HG02840 (cell line): ENCODE measurements at regions not wholly inside any gene's neighbourhood (a gene's known extent, or its start where the extent isn't known, plus 50 kb on each side); places are given as distances from the start of the nearest gene placed in this dataset.
"Not testable (repeated sequence)": the region's sequence is repeated elsewhere in the genome, so short reads cannot be mapped to it uniquely, and the experiment has no call there.

ENCODE experiments used
- ATAC-seq: cut with Tn5 transposase; IDR thresholded peaks from one replicate; pipeline ENCODE4 v1.9.1; 2021; ENCODE audit warnings: mild to moderate bottlenecking, moderate library complexity, moderate number of reproducible peaks; ENCODE audit not compliant: unreplicated experiment, low FRiP score

DNA sequence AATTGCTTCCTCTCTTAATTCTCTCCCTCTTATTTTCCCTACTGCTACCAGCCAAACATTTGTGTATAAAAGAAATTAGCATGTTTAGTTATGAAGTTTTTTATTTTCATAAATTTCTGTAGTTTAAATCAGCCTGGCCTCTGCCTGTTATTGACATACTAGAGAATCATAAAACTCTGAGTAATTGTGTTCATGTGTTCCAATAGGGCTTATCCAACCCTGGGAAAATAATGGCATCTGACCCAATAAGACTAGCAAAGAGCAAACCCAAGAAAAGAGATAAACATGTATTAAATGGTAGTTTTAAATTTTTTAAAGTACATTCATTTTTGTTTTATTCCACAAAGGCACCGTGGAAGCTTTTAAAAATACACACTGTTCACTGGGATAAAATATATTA, 404.3 kb downstream of the HLX start:
- ATAC-seq = no peak

DNA sequence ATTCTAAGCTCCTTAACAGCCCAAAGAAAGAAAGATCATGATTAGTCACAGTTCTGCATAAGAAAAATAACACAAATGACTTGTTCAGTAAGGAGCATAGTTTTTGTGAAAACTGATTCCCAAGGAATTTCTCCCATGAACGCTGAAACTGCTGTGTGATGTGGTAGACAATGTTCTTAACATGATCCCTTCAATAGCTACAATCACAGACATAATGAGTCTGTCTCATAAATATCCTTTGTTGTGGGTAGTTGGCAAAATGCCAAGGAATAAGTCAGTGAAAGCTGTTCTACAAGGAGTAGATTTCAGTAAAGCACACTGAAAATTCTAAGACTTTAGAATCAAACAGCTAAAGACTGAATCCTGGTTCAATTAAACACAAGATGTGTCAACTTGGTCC, 404.8 kb downstream of the HLX start:
- ATAC-seq = no peak

DNA sequence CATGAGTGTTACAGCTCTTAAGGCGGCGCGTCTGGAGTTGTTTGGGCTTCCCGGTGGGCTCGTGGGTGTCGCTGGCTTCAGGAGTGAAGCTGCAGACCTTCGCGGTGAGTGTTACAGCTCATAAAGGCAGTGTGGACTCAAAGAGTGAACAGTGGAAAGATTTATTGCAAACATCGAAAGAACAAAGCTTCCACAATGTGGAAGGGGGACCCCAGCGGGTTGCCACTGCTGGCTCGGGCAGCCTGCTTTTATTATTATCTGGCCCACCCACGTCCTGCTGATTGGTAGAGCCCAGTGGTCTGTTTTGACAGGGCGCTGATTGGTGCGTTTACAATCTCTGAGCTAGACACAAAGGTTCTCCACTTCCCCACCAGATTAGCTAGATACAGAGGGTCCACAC, 405.7 kb downstream of the HLX start:
- ATAC-seq = not testable (repeated sequence)

DNA sequence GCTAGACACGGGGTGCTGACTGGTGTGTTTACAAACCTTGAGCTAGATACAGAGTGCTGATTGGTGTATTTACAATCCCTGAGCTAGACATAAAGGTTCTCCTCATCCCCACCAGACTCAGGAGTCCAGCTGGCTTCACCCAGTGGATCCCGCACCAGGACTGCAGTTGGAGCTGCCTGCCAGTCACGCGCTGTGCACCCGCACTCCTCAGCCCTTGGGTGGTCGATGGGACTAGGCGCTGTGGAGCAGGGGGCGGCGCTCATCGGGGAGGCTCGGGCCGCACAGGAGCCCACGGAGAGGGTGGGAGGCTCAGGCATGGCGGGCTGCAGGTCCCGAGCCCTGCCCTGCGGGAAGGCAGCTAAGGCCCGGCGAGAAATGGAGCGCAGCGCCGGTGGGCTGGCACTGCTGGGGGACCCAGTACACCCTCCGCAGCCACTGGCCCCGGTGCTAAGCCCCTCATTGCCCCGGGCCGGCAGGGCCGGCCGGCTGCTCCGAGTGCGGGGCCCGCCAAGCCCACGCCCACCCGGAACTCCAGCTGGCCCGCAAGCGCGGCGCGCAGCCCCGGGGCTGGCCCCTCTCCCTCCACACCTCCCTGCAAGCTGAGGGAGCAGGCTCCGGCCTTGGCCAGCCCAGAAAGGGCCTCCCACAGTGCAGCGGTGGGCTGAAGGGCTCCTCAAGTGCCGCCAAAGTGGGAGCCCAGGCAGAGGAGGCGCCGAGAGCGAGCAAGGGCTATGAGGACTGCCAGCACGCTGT, 406.4 kb downstream of the HLX start:
- ATAC-seq = not testable (repeated sequence)

DNA sequence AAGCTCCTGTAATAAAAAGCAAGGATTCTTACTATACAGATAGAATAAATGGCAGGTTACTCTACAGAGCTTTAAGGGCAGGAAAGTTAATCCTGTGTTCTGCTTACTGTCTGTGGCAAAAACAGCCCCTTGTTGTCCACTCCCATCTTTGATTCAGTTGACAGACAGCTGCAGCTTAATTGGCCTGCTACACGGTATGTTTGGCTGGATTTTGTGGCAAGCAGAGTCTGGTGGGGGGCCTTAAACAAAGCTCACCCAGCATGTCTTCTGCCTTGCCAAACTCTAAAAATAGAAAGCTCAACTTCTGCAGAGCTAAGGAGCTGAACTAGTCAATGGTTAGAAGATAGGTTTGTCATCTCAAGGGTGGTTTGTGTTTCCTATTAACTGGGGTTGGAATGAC, 407.2 kb downstream of the HLX start:
- ATAC-seq = no peak

DNA sequence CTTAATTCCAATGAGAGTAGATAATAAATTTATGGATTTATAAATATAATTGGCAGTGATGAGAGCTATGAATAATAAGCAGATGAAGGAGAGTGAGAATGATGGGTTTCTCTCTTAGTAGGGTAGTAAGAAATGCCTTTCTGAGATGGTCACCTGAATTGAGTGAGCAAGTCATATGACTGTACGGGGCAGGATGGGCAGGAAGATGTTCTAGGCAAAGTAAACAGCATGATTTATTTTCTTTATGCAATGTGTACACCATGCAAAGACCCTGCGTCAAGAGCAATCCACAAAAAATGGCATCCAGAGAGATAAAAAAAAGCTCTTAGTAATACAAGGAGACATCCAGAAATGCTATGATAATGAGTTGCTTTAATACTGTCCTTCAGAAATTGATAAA, 409.9 kb downstream of the HLX start:
- no peak for ATAC-seq

DNA sequence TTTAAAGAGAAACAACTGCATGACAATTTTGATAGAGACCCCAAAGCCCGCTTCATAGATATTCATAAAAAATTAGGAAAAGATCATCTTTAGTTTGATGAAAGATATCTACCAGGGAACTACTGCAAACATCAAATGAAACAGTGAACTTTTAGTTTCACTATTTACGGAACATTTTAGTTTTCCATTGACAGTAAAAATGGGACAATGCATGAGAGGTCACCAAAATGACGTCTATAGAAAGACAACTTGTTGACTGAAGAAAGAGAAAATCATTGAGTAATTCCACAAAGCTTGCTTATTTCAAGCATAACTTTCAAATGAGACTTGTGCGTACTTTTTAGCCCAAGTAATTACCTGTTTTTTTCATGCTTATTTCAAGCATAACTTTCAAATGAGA, 411.4 kb downstream of the HLX start:
- no peak for ATAC-seq

DNA sequence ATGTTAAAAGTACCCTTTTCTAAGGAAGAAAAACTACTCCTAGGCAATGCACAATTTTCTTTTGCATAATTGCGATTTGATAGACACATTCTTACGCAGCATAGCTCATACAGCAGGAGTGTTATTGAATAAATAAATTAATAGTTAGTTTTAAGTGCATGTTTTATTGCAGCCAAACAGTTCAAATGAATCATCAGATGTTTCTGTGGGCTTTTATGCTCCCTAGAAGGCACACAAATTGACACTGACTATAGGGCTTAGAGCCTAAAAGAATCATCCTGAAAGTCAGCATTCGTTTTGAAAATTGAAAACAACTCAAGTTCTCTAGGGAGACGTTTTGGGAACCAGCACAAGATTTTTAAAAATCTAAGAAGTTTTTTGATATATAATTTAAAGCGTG, 411.9 kb downstream of the HLX start:
- no peak for ATAC-seq

DNA sequence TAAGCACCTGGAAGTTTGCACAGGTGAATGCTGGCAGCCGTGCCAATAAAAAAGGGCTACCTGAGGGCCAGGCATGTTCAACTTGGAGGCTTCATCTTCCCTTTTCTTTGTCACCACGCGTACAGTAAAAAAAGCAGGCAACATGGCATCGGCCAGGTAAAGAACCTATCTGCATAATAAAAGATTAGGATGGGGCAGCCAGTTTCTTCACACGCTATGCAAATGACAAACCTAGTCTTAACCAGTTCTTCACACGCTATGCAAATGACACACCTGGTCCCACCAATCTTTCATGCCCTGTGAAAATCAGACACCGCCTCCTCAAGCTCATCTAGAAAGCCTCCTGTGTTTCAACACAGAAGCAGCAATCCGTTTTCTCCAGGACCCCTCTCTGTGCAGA, 413.4 kb downstream of the HLX start:
- ATAC-seq = no peak

DNA sequence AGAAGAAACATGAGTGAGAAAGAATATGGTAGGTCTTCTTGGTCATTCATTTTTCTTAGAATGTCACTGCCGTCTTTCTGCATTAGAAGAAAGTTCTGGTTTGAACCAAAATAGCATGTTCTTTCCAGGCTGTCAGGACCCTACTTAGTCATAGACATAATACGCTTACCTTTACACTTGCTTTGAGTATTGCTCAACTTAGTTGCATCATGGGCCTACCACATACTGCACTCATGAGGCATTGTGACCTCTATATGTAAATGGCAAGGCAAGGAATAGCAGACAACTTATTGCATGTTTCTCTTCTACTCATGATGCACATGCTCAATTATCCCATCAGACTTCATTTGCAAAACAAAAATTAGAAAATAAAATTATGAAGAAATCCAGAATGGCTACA, 415.0 kb downstream of the HLX start:
- no peak for ATAC-seq

DNA sequence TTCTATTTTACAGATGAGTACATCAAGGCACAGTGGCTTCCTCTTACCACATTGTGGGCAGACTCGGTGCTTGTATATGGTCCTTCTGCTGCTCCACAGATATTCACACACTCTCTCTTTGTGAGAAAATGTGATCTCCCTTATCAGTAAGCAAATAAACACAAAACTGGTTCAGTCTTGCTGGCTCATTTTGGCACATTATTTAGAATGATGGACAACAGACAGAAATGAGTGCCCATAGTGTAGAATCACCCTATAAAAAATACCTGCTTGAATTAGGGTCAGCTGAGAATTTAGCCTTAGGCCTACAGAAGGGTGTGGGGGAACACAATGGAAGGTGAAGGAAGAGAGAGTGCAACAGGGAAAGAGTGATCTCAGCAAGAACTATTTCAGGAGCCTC, 423.1 kb downstream of the HLX start:
- no peak for ATAC-seq

DNA sequence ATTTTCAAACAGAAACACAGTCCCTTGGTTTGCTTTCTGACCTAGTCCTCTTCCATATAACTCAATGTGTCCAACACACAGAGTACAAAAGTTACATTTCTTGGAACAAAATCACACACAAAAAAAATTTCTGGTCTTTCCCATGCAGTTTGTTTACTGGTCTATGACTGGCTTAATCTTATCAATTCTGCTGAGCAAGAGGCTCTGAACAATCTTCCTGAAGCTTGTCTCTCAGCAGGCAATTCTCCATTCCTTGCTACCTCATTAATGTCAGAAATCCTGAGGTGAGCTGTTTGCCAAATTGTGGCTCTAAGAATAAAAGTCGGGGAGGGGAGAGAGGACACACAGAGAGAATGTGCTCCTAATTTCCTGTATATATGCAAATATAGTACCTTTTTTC, 423.6 kb downstream of the HLX start:
- ATAC-seq = no peak

DNA sequence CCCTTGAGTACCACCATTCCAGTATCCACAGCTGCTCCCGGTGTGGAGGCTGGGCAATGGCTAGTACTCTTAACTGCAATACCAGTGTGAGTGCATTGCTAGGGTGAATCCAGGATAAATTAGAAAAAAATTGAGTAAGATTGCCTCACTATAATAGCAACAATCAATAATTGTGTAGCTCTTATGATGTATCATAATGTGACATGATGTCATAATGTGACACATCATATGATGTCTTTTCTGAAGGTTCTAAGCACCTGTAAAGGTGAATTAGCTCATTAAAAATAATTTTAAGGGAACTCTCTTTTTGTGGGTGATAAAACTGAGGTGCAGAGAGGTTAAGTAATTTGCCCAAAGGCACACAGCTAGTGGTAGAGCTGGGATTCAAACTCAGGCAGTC, 424.4 kb downstream of the HLX start:
- ATAC-seq = no peak

DNA sequence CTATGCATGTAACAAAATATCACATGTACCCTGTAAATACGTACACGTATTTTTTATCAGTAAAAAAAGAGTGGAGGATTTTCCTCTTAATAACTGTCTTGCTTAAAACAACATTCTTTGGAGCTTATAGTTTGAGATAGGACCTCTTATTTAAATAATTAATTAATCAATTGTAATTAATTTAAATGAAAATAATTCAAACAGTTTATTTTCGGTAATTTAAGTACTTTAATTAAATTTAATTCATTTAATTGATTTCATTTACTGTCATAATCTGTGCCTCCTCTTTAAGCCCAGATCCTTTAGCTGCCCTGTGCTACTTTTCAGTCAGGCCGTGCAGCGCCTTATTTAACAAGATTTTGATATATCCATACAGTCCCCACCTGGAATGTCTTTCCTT, 427.0 kb downstream of the HLX start:
- no peak for ATAC-seq

DNA sequence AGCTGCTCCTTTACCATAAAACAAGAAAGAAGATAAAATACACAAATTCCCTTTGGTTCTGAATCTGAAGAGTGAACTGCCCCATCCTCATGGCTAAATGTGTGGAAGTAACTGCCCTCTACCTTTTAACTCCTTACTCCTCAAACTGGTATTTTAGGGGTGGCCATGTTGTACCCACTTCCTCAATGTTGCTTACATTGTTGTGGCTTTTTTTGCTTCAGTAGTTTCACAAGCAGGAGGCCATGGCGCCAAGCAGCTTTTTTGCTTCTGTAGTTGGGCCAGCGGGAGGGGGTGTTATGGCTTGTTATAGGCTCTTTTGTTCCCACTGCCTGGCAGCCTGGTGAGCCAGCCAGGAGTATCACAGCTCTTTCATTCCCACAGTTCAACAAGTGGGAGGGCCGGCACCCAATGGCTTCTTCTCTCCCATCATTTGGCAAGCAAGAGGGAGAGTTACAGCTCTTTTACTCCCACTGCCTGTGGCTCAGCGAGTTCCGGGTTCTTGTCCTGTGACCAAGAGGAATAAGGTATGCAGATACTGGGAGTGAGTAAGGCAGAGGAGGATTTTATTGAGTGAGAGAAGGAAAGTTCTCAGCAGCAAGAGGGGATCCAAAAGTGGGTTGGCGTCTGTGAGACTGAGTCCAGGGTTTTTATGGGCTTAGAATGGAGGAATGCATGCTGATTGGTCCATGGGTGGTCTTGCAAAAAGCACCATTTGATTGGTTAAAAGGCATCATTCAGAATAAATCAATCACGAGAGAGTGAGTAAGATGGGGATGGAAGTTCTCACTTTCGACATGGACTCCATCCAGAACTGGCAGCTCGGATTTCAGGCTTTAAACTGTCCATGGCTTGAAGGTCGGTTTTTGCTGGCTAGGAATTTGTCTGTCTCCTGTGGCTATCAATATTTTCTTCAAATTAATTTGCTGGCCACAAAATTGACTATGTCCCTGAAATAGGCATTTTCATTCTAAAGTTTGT, 429.6 kb downstream of the HLX start:
- no peak for ATAC-seq

DNA sequence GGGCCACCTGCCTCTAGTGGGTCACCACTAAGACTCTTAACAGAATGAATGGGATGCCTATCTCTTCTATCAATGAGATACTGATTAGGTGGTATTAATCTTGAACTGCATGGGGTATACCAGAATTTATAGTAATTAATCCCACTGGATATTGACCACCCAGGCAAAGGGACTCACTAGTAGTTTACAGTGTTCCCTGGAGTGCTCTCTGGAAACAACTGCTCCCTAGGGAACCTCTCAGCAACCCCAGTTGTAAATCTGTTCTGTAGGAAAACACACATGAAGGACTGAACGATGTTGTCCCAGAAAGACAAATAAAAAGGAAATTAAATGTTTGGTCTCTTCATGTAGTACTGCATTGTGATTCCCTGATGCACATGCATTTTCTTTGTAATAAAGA, 430.5 kb downstream of the HLX start:
- no peak for ATAC-seq

DNA sequence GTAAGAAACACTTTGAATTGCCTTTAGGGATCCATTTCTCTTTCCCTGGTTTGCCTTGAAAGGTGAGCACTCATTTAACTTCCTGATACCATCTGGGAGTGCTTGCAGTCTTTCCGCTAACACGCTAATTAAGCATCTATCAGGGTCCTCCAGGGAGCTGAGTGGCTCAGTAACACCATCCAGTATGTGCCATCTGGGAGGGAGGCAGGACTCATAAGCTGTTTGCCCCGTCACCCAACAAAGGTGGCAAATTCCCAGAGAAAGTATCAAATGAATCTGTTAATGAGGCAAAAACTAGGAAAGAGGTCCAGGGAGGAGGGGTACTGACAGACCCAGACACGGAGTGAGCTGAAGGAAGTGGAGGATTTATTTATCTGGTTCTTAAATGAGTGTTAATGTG, 430.9 kb downstream of the HLX start:
- no peak for ATAC-seq

DNA sequence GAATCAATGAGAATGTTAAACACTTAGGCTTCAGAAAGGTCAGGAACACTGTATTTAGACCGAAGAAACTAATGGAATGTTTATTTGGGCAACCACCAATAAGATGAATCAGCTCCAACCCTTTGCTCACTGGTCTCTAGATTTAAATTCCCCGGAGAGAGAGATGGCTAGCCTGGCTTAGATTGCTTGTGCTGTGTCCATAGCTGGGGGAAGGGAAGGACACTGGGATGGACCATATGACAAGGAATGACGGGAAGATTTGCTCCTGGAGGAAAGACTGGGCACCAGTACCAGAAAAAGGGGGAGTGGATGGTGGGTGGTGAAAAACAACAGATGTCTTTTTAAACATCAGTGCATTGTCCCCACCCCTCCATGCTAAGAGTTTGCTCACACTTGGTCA, 426.6 kb downstream of the DUSP10 start:
- ATAC-seq = no peak

DNA sequence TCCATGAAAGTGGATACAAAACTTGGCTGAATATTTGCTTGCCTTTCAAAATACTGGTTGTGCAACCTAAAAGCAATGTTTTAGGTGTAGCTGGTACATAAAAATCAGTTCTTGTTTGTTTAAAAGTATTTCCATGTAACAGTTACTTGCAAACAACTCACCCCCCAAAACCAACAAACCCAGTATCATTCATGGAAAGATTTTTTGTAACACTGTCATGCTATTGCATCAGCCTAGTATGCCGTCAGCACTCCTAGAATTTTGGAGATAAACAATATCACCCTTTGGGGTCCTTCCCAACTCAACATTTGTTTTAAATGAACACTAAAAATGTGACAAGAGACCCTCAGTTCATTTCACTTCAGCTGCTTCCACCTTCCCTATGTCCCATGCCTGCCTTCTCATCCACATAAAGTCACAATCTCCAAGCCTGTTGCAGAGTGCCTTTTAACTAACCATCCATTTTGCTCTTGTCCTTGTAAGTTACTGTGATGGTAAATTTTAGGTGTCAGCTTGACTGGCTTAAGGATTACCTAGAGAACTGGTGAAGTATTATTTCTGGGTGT, 425.3 kb downstream of the DUSP10 start:
- no peak for ATAC-seq

DNA sequence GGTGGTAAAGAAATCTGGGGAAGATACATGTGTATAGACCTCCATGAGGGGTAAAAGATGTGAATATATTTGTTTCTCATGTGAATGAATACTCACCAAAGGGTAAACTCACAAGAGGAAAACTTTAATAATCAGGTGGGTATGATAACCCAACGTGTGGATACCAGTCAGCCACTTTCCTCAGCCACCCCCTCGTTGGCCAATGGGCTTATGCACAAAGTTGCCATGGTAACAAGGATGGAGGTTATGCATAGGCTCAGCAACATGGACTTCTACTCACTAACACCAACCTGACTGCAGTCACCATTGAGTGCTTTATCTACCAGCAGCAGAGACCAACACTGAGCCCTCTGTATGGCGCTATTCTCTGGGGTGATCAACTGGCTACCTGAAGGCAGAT, 424.4 kb downstream of the DUSP10 start:
- ATAC-seq = no peak

DNA sequence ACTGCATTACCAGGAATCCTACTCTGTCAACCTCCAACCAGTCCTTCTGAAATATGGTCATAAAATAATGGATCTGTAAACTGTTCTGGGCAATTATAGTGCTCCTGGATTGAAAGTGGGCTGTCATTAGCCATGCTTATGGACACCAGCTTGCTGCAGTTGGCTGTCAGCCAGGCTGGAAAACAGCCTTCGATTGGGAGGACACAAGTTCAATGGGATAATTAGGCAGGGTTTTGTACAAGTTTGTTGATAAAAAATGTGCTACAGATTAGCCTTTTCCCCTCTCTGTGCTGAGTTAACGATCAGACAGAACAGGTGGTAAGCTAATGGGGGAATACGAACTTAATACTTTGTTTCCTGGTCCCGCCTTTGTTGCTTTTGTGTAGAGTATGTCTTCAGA, 413.9 kb downstream of the DUSP10 start:
- no peak for ATAC-seq
